ENCODE measurements at regions not wholly inside any gene's neighbourhood (a gene's known extent, or its start where the extent isn't known, plus 50 kb on each side); places are given as distances from the start of the nearest gene placed in this dataset.

DNA sequence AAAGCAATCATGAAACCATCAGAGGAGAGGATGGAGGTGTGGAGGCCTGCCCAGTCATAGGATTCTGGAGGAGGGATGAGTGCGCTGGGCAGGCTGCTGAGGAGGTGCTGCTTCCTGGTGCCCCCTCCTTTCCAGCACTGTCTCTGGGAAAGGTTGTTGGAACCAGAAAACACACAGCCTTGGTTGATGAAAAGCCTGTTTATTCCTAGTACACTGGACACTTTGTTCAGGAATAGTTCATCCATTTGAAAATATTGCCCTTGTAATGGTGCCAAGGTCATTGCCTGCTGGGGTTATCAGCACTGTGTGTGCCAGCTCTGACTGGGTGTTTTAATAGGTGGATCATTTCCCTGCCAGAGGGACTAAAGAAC lies 83.7 kb upstream of the ARMC2 start:
- intact Hi-C loops (cut with DNase I; ENCODE audit: low total_unique reads) = no loop called here
- TF ChIP-seq, protein P1, sequence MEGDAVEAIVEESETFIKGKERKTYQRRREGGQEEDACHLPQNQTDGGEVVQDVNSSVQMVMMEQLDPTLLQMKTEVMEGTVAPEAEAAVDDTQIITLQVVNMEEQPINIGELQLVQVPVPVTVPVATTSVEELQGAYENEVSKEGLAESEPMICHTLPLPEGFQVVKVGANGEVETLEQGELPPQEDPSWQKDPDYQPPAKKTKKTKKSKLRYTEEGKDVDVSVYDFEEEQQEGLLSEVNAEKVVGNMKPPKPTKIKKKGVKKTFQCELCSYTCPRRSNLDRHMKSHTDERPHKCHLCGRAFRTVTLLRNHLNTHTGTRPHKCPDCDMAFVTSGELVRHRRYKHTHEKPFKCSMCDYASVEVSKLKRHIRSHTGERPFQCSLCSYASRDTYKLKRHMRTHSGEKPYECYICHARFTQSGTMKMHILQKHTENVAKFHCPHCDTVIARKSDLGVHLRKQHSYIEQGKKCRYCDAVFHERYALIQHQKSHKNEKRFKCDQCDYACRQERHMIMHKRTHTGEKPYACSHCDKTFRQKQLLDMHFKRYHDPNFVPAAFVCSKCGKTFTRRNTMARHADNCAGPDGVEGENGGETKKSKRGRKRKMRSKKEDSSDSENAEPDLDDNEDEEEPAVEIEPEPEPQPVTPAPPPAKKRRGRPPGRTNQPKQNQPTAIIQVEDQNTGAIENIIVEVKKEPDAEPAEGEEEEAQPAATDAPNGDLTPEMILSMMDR (IDR thresholded peaks at IDR 0.05 in 8 of 11, conservative IDR thresholded peaks at IDR 0.05 in 3 of 11) = no peak
- no peak for DNase-seq
- H3K27me3 ChIP-seq (replicated peaks in 1 of 7) = no peaks in the 10 kb centered on the region
- H3K36me3 ChIP-seq = no peaks in the 10 kb centered on the region
- H3K9me3 ChIP-seq = no peaks in the 10 kb centered on the region
- 77 to 89% (median 85%) methylated on average over 1 of the region's 1 CpG for WGBS, 5 donors
- H3K4me1 ChIP-seq = peaks cover 0 to 12% (median 5%) of the 10 kb centered on the region in 6 donors
- H3K27ac ChIP-seq = peak overlapping the region in 1 of 8 donors; percentile 21
- H3K4me3 ChIP-seq = no peak overlapping the region

- Histone ChIP-seq H3K9me3 (no peaks in the 10 kb centered on the region), H3K27ac (no peak overlapping the region), H3K36me3 (no peaks in the 10 kb centered on the region), H3K27me3 (replicated peaks in 1 of 7) (no peaks in the 10 kb centered on the region), H3K4me1 (peaks cover 0 to 12% (median 5%) of the 10 kb centered on the region in 6 donors), H3K4me3 (no peak overlapping the region)
- no peak for TF ChIP-seq POLR2A (IDR thresholded peaks at IDR 0.05)
- TF ChIP-seq POLR2AphosphoS5 (IDR thresholded peaks at IDR 0.05) = no peak
- TF ChIP-seq, protein P1 (IDR thresholded peaks at IDR 0.05 in 8 of 11, conservative IDR thresholded peaks at IDR 0.05 in 3 of 11) = no peak
- intact Hi-C loops (cut with DNase I; ENCODE audit: low total_unique reads) = no loop called here
- WGBS, 5 donors = 83 to 99% (median 89%) methylated on average over 2 of the region's 2 CpGs
- no peak for DNase-seq
Observed at GRCh38 chr6:108765495-108765894, 82.7 kb upstream of the ARMC2 start.

DNA sequence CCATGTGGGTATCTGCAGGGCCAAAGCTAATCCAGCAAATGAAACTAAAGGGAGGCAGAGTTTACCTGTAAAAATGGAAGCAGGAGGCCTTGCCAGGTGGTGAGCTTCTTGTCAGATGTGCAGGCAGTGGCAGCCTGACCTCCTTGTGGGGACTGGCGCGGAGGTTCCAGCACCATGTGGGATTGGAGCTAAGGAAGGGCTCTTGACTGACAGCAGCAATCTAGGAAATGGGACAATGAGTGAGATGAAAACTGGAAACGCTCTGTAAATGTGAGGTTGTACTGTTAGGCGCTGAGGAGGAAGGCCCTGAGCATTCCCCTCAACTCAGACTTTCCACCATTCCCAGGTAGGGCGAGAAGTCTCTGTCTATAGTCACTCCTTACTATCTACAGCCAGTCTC lies 81.8 kb upstream of the ARMC2 start:
- Histone ChIP-seq H3K9me3 (no peaks in the 10 kb centered on the region), H3K36me3 (no peaks in the 10 kb centered on the region), H3K27ac (no peak overlapping the region), H3K4me3 (no peak overlapping the region), H3K27me3 (replicated peaks in 1 of 7) (no peaks in the 10 kb centered on the region), H3K4me1 (peaks cover 0 to 12% (median 5%) of the 10 kb centered on the region in 6 donors)
- WGBS, 5 donors = 92 to 98% (median 97%) methylated on average over 5 of the region's 5 CpGs
- no peak for DNase-seq
- intact Hi-C loops (cut with DNase I; ENCODE audit: low total_unique reads) = no loop called here
- TF ChIP-seq POLR2AphosphoS5 (IDR thresholded peaks at IDR 0.05) = no peak
- TF ChIP-seq POLR2A (IDR thresholded peaks at IDR 0.05) = no peak
- TF ChIP-seq, protein P1 (IDR thresholded peaks at IDR 0.05 in 8 of 11, conservative IDR thresholded peaks at IDR 0.05 in 3 of 11) = no peak

GRCh38 chr6:108766886-108767285 lies 81.3 kb upstream of the ARMC2 start:
- no peak overlapping the region for H3K27ac ChIP-seq
- no peaks in the 10 kb centered on the region for H3K27me3 ChIP-seq (replicated peaks in 1 of 7)
- no peaks in the 10 kb centered on the region for H3K9me3 ChIP-seq
- DNase-seq = no peak
- peaks cover 0 to 12% (median 5%) of the 10 kb centered on the region in 6 donors for H3K4me1 ChIP-seq
- TF ChIP-seq POLR2A (IDR thresholded peaks at IDR 0.05) (no peak), POLR2AphosphoS5 (IDR thresholded peaks at IDR 0.05) (no peak)
- TF ChIP-seq, protein P1 (IDR thresholded peaks at IDR 0.05 in 8 of 11, conservative IDR thresholded peaks at IDR 0.05 in 3 of 11) = no peak
- H3K4me3 ChIP-seq = no peak overlapping the region
- intact Hi-C loops (cut with DNase I; ENCODE audit: low total_unique reads) = no loop called here
- 94 to 98% (median 96%) methylated on average over 6 of the region's 6 CpGs for WGBS, 5 donors
- no peaks in the 10 kb centered on the region for H3K36me3 ChIP-seq

All from spleen (tissue), 11 donors.